GM19467 (cell line): ENCODE measurements at regions not wholly inside any gene's neighbourhood (a gene's known extent, or its start where the extent isn't known, plus 50 kb on each side); places are given as distances from the start of the nearest gene placed in this dataset.
"Not testable (repeated sequence)": the region's sequence is repeated elsewhere in the genome, so short reads cannot be mapped to it uniquely, and the experiment has no call there.

ENCODE experiments used
- ATAC-seq: cut with Tn5 transposase; IDR thresholded peaks from one replicate; pipeline ENCODE4 v1.9.1; 2021; ENCODE audit warnings: mild to moderate bottlenecking, moderate library complexity; ENCODE audit not compliant: unreplicated experiment

GRCh38 chr4:151866592-151866918 lies 105.7 kb upstream of the GATB start:
- ATAC-seq: no peak

- no peak for ATAC-seq
Observed at GRCh38 chr4:151865744-151866591, 105.2 kb upstream of the GATB start.

- ATAC-seq: no peak
Observed at GRCh38 chr4:151865312-151865711, 104.5 kb upstream of the GATB start.

- no peak for ATAC-seq
Observed at GRCh38 chr4:151864068-151864467, 103.3 kb upstream of the GATB start.

GRCh38 chr4:151862766-151863165 lies 102.0 kb upstream of the GATB start:
- no peak for ATAC-seq

- no peak for ATAC-seq
Observed at GRCh38 chr4:151860561-151861093, 99.8 kb upstream of the GATB start.

- no peak for ATAC-seq
Observed at GRCh38 chr4:151859641-151860040, 98.8 kb upstream of the GATB start.

GRCh38 chr4:151858356-151858755 lies 97.5 kb upstream of the GATB start:
- ATAC-seq: no peak

- ATAC-seq: no peak
Observed at GRCh38 chr4:151857368-151857767, 96.6 kb upstream of the GATB start.

- ATAC-seq: no peak
Observed at GRCh38 chr4:151855747-151856146, 94.9 kb upstream of the GATB start.

- ATAC-seq: no peak
Observed at GRCh38 chr4:151854731-151855130, 93.9 kb upstream of the GATB start.

GRCh38 chr4:151853034-151853433 lies 92.2 kb upstream of the GATB start:
- ATAC-seq: no peak

GRCh38 chr4:151852202-151852601 lies 91.4 kb upstream of the GATB start:
- no peak for ATAC-seq

- ATAC-seq: no peak
Observed at GRCh38 chr4:151851354-151851753, 90.5 kb upstream of the GATB start.

- no peak for ATAC-seq
Observed at GRCh38 chr4:151850791-151851213, 90.0 kb upstream of the GATB start.

- not testable (repeated sequence) for ATAC-seq
Observed at GRCh38 chr4:151845551-151845950, 84.7 kb upstream of the GATB start.

- ATAC-seq: no peak
Observed at GRCh38 chr4:151842430-151843079, 81.7 kb upstream of the GATB start.

GRCh38 chr4:151841107-151841506 lies 80.3 kb upstream of the GATB start:
- no peak for ATAC-seq

GRCh38 chr4:151835467-151835866 lies 74.7 kb upstream of the GATB start:
- no peak for ATAC-seq

- ATAC-seq: no peak
Observed at GRCh38 chr4:151833174-151833573, 72.4 kb upstream of the GATB start.

- ATAC-seq: no peak
Observed at GRCh38 chr4:151831526-151831925, 70.7 kb upstream of the GATB start.

- no peak for ATAC-seq
Observed at GRCh38 chr4:151830168-151830567, 69.4 kb upstream of the GATB start.
